GM06990 (cell line): ENCODE measurements at regions not wholly inside any gene's neighbourhood (a gene's known extent, or its start where the extent isn't known, plus 50 kb on each side); places are given as distances from the start of the nearest gene placed in this dataset.

Source experiments
- DNase-seq: peaks from one replicate; pipeline ENCODE4 v3.0.0-alpha.2; 2011; ENCODE audit not compliant: insufficient read length; ENCODE audit errors: extremely low read depth
- H3K27me3 ChIP-seq: replicated peaks from 2 replicates; pipeline ENCODE4 v1.6.0; 2011; ENCODE audit warnings: low read length; ENCODE audit not compliant: control insufficient read depth, insufficient read depth
- H3K36me3 ChIP-seq: 2 replicates; pipeline ENCODE4 v1.5.1; 2011; ENCODE audit warnings: low read length; ENCODE audit not compliant: control insufficient read depth, insufficient read depth
- H3K4me3 ChIP-seq: replicated peaks from 2 replicates; pipeline ENCODE4 v1.5.1; 2011; ENCODE audit warnings: low read depth, mild to moderate bottlenecking, control low read depth, low read length
- CTCF ChIP-seq: IDR thresholded peaks from 2 replicates; pipeline ENCODE4 v1.5.1; 2011; ENCODE audit warnings: low read length, control low read depth, mild to moderate bottlenecking, inconsistent platforms; ENCODE audit not compliant: insufficient read depth, poor library complexity, severe bottlenecking

- DNase-seq, result no peak
- H3K36me3 ChIP-seq, result no peaks in the 10 kb centered on the region
- H3K27me3 ChIP-seq, result no peaks in the 10 kb centered on the region
- TF ChIP-seq CTCF, result no peak
- H3K4me3 ChIP-seq, result no peak overlapping the region
These were observed 744.9 kb upstream of the B3GALT2 start for GRCh38 chr1:193931356-193931755.

DNA sequence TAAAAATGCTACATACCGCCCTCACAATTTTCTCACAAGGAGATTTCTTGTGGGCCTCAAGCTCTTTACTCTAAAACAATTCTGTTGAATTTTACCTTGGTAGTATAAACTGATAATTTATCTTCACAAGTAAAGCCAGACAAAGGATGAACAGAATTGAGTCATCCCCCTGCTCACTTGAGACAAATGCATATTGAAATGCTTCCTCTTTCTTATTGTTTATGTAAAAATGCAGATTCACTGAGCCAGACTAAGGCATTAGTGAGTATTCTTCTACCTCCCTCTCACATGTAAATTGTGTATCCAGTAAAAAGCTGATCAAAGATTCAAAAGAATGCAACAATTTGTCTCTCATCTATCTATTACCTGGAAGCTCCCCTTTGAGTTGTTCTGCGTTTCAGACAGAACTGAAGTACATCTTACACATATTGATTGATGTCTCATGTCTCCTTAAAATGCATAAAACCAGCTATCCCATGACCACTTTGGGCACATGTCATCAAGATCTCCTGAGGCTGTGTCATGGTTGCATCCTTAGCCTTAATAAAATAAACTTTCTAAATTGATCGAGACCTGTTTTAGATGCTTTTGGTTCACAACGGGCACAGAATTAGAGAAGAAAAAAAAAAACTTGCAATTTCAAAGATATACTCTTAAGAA, 743.1 kb upstream of the B3GALT2 start:
- H3K4me3 ChIP-seq, result no peak overlapping the region
- no peak for TF ChIP-seq CTCF

GRCh38 chr1:193927550-193927949, 741.1 kb upstream of the B3GALT2 start:
- no peak for TF ChIP-seq CTCF

More for the DNA sequence above, 743.1 kb upstream of the B3GALT2 start:
- no peaks in the 10 kb centered on the region for H3K36me3 ChIP-seq
- H3K27me3 ChIP-seq, result no peaks in the 10 kb centered on the region
- DNase-seq, result no peak

GRCh38 chr1:193926956-193927355, 740.5 kb upstream of the B3GALT2 start:
- no peak for DNase-seq
- Histone ChIP-seq H3K36me3 (no peaks in the 10 kb centered on the region), H3K27me3 (no peaks in the 10 kb centered on the region), H3K4me3 (no peak overlapping the region)
- no peak for TF ChIP-seq CTCF

More at GRCh38 chr1:193927550-193927949, 741.1 kb upstream of the B3GALT2 start:
- Histone ChIP-seq H3K27me3 (no peaks in the 10 kb centered on the region), H3K4me3 (no peak overlapping the region), H3K36me3 (no peaks in the 10 kb centered on the region)
- DNase-seq, result no peak

GRCh38 chr1:193919827-193920226, 733.4 kb upstream of the B3GALT2 start:
- no peaks in the 10 kb centered on the region for H3K27me3 ChIP-seq
- no peak overlapping the region for H3K4me3 ChIP-seq
- H3K36me3 ChIP-seq, result no peaks in the 10 kb centered on the region
- no peak for DNase-seq
- no peak for TF ChIP-seq CTCF

GRCh38 chr1:193916452-193916851, 730.0 kb upstream of the B3GALT2 start:
- no peak for DNase-seq
- no peak for TF ChIP-seq CTCF
- Histone ChIP-seq H3K36me3 (no peaks in the 10 kb centered on the region), H3K27me3 (no peaks in the 10 kb centered on the region), H3K4me3 (no peak overlapping the region)
